ENCODE measurements at regions not wholly inside any gene's neighbourhood (a gene's known extent, or its start where the extent isn't known, plus 50 kb on each side); places are given as distances from the start of the nearest gene placed in this dataset.

- Histone ChIP-seq H2BK120ac (ENCODE audit: low read depth, low read length) (no peak overlapping the region), H4K20me1 (ENCODE audit: insufficient read depth, low read length) (no peaks in the 10 kb centered on the region), H3K14ac (replicated peaks; ENCODE audit: low read depth, low read length) (no peak overlapping the region), H3K9ac (ENCODE audit: low read depth, low read length) (no peak overlapping the region), H2BK20ac (ENCODE audit: low read depth, low read length) (no peak overlapping the region), H3K4ac (ENCODE audit: low read depth, low read length) (no peak overlapping the region), H4K5ac (ENCODE audit: low read depth, low read length) (no peak overlapping the region), H3K23ac (ENCODE audit: low read depth, low read length) (no peak overlapping the region), H3K4me3 (ENCODE audit: insufficient read depth, low read depth, low read length) (no peak overlapping the region), H4K91ac (ENCODE audit: insufficient read depth, low read depth, low read length) (no peak overlapping the region), H3K56ac (ENCODE audit: extremely low read depth, insufficient read depth, low read length) (no peak overlapping the region), H3K9me1 (ENCODE audit: insufficient read depth, low read length) (no peaks in the 10 kb centered on the region), H2AK9ac (replicated peaks; ENCODE audit: low read depth, low read length, poor library complexity) (no peak overlapping the region), H2BK15ac (ENCODE audit: low read depth, low read length) (no peak overlapping the region), H3K9me3 (ENCODE audit: control insufficient read depth, insufficient read depth, low read length) (peaks cover 18% of the 10 kb centered on the region), H3K36me3 (ENCODE audit: control insufficient read depth, insufficient read depth, low read length) (no peaks in the 10 kb centered on the region), H3K27ac (ENCODE audit: insufficient read depth, low read length) (no peak overlapping the region), H3K27me3 (ENCODE audit: control insufficient read depth, insufficient read depth, low read length) (no peaks in the 10 kb centered on the region), H2AK5ac (ENCODE audit: low read depth, low read length) (no peak overlapping the region), H4K8ac (ENCODE audit: low read depth in 2 of 2, low read length in 2 of 2) (no peak overlapping the region), H3K4me1 (ENCODE audit: control insufficient read depth, insufficient read depth, low read length) (no peaks in the 10 kb centered on the region), H2AFZ (replicated peaks; ENCODE audit: low read length, poor library complexity) (no peak overlapping the region), H3K79me1 (ENCODE audit: low read depth in 1 of 2, low read length in 2 of 2) (no peaks in the 10 kb centered on the region), H3K4me2 (ENCODE audit: low read depth, low read length) (no peak overlapping the region), H2BK5ac (ENCODE audit: low read depth, low read length, poor library complexity, severe bottlenecking) (no peak overlapping the region), H3K18ac (ENCODE audit: low read depth, low read length) (no peak overlapping the region)
- POLR2A ChIA-PET (ENCODE audit: unreplicated experiment) = no interaction called here
- TF ChIP-seq RFX5 (IDR thresholded peaks at IDR 0.05; ENCODE audit: low read depth, low read length) = no peak
- no peak for TF ChIP-seq MAZ (IDR thresholded peaks at IDR 0.05; ENCODE audit: borderline replicate concordance, low read depth, low read length)
- no peak for TF ChIP-seq RCOR1 (IDR thresholded peaks at IDR 0.05; ENCODE audit: insufficient replicate concordance, low read length)
- no peak for TF ChIP-seq NFE2L2 (IDR thresholded peaks at IDR 0.05; ENCODE audit: low read depth, low read length)
- no peak for TF ChIP-seq CEBPB (IDR thresholded peaks at IDR 0.05; ENCODE audit: low read depth, low read length)
- TF ChIP-seq RAD21 (IDR thresholded peaks at IDR 0.05; ENCODE audit: low read length) = no peak
- TF ChIP-seq CTCF (conservative IDR thresholded peaks at IDR 0.05; ENCODE audit: low read depth, low read length) = no peak
- no peak for TF ChIP-seq FOS (IDR thresholded peaks at IDR 0.05; ENCODE audit: low read depth, low read length)
- TF ChIP-seq POLR2A (IDR thresholded peaks at IDR 0.05; ENCODE audit: low read depth, low read length) = no peak
- TF ChIP-seq USF2 (IDR thresholded peaks at IDR 0.05; ENCODE audit: low read depth, low read length) = no peak
- CTCF ChIA-PET = no interaction called here
- no peak for ATAC-seq (ENCODE audit: low read depth)
- dilution Hi-C loops (cut with HindIII; ENCODE audit: low sequenced_read_pairs, unreplicated experiment) = no loop called here
- WGBS, 2 experiments (ENCODE audit: extremely low coverage in 2 of 2, insufficient read length in 1 of 2) = no CpG with 5 or more reads among the region's 5 CpGs
- in situ Hi-C loops (cut with MboI; ENCODE audit: low sequenced_read_pairs) = no loop called here
- no peak for DNase-seq
- BruUV-seq (replicated peaks) = no TSS peak
- intact Hi-C loops (cut with micrococcal nuclease) = no loop called here
These were observed 211.9 kb downstream of the MYCN start for GRCh38 chr2:16152071-16152927.

All from IMR-90 (cell line).